Body of pancreas (tissue), 4 donors: ENCODE measurements at regions not wholly inside any gene's neighbourhood (a gene's known extent, or its start where the extent isn't known, plus 50 kb on each side); places are given as distances from the start of the nearest gene placed in this dataset.
A peak's percentile ranks its signal among the peaks of the same experiment; 100 is the strongest.
"Not testable (repeated sequence)": the region's sequence is repeated elsewhere in the genome, so short reads cannot be mapped to it uniquely, and the experiment has no call there.

ENCODE experiments used
- ATAC-seq: fragments of 150-250 bp; one replicate; pipeline ENCODE4 v1.9.1; 2016
- DNase-seq, 4 donors: peaks; one replicate each; pipeline ENCODE4 v3.0.0-alpha.2; 2019
- H3K27ac ChIP-seq, 4 donors: fragments of 200-600 bp; sonication (generic); 1 replicate in 3 of 4; 2 replicates in 1 of 4; pipeline versions ENCODE4 v1.5.1 to v1.6.1; 2016 to 2019; ENCODE audit warnings: mild to moderate bottlenecking in 1 of 4, mixed read lengths in 1 of 4, moderate library complexity in 1 of 4
- H3K27me3 ChIP-seq, 2 donors: fragments of 200-600 bp; sonication (generic); one replicate each; pipeline ENCODE4 v1.6.0; 2016; ENCODE audit warnings: mild to moderate bottlenecking in 1 of 2
- H3K36me3 ChIP-seq, 2 donors: fragments of 200-600 bp; sonication (generic); replicated peaks in 1 of 2; 2 replicates each; pipeline ENCODE4 v1.5.1; 2016; ENCODE audit warnings: low read depth in 2 of 2; ENCODE audit not compliant: insufficient read depth in 1 of 2
- H3K4me1 ChIP-seq: fragments of 200-600 bp; sonication (generic); one replicate; pipeline ENCODE4 v1.6.0; 2016
- H3K4me3 ChIP-seq, 2 donors: fragments of 200-600 bp; sonication (generic); 1 replicate in 1 of 2; 2 replicates in 1 of 2; pipeline ENCODE4 v1.5.1; 2016 to 2019
- H3K9me3 ChIP-seq, 3 donors: fragments of 200-600 bp; sonication (generic); 1 replicate in 2 of 3; 2 replicates in 1 of 3; pipeline ENCODE4 v1.5.1; 2016
- CTCF ChIP-seq, 7 experiments: fragments of 450-650 bp in 4 of 7; fragments of 200-600 bp in 3 of 7; sonication (generic) in 3 of 7; IDR thresholded peaks; one replicate each; pipeline ENCODE4 v1.5.1; 2016 to 2019; ENCODE audit warnings: antibody characterized with exemption in 7 of 7
- POLR2A ChIP-seq, 3 donors: fragments of 450-650 bp; IDR thresholded peaks; one replicate each; pipeline ENCODE4 v1.6.1; 2016; ENCODE audit warnings: antibody characterized with exemption in 3 of 3, mild to moderate bottlenecking in 2 of 3
- WGBS, 2 donors: methylation state at CpG; one replicate each; pipeline ENCODE4 v1.1.5; 2017; 5-methylcytosine and 5-hydroxymethylcytosine counted together
- intact Hi-C: fragments of 100-400 bp; cut with DNase I; formaldehyde crosslinking; loops from one replicate; pipeline ENCODE4 v1.15.1; 2023

DNA sequence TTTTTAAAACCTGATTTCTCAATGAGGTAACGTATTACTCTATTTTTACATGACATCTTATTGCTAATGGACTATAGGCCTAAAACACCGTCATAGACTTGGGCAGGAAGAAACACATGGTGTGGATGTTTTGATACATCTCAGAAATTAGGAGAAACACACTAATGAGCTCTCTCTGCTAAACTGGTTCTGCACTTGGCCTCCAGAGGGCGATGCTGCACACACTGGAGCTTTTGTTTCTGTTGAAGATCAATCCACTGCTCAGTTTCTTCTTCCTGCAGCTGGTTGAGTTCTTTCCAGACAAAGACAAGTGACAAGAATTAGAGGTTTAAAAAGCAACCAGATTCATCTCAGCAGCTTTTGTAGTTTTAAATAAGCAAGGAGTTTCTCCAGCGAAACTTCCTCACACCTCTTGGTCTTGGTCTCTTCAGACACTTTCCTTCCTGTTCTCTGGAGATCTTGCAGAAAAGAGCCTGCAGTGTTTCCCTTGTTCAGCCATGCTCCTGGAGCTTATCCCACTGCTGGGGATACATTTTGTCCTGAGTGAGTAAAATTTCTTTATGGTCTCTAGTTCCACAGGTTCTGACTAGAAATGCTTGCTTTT lies 178.5 kb upstream of the OR4E1 start:
- H3K4me3 ChIP-seq = no peak overlapping the region
- no peaks in the 10 kb centered on the region for H3K36me3 ChIP-seq
- WGBS, 2 donors = 12 to 15% methylated on average over 4 of the region's 4 CpGs
- intact Hi-C loops = no loop called here
- no peaks in the 10 kb centered on the region for H3K4me1 ChIP-seq
- no peak overlapping the region for H3K27ac ChIP-seq
- ATAC-seq (no peak), DNase-seq (peak; percentile 36 to 61 (median 42))
- TF ChIP-seq POLR2A (IDR thresholded peaks at IDR 0.05) (no peak), CTCF (IDR thresholded peaks at IDR 0.05) (peak; percentile 19 to 55 (median 44))
- no peaks in the 10 kb centered on the region for H3K27me3 ChIP-seq
- no peaks in the 10 kb centered on the region for H3K9me3 ChIP-seq

DNA sequence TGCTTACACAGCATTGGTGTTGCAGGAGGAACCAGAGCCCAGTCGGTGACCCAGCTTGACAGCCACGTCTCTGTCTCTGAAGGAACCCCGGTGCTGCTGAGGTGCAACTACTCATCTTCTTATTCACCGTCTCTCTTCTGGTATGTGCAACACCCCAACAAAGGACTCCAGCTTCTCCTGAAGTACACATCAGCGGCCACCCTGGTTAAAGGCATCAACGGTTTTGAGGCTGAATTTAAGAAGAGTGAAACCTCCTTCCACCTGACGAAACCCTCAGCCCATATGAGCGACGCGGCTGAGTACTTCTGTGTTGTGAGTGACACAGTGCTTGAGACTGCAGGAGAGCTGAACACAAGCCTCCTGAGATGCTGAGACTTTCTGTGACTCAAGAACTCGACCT lies 173.3 kb upstream of the OR4E1 start:
- intact Hi-C loops = not testable (repeated sequence)

DNA sequence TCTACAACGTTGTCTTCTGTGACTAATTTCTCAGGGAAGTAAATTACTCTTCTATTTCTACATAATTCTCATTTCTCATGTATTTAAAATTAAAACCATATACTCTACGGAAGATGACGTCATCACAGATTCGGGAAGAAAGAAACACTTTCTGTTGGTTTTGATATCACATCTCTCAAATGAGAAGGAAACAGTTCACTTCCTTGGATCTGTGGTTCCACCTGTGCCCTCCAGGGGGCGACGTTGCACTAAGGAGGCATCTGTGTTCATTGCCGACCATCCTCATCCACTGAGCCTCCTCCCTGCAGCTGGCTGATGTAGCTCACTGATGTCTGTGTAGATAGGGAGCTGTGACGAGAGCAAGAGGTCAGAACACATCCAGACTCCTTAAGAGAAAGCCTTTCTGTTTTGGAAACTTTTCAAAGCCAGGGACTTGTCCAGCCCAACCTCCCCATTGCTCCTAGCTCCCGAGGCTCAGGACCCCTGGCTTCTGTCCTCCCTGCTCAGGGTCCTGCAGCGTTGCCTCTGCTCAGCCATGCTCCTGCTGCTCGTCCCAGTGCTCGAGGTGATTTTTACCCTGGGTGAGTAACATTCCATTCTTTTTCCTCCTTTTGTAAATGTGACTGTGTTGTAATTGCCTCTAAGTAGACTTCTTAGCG lies 172.7 kb upstream of the OR4E1 start:
- DNase-seq = peak; percentile 7 to 38 (median 18)
- intact Hi-C loops = no loop called here
- no peaks in the 10 kb centered on the region for H3K27me3 ChIP-seq
- H3K9me3 ChIP-seq = no peaks in the 10 kb centered on the region
- WGBS, 2 donors = 19 to 22% methylated on average over 13 of the region's 13 CpGs
- no peak overlapping the region for H3K27ac ChIP-seq
- TF ChIP-seq CTCF (IDR thresholded peaks at IDR 0.05) (peak; percentile 8 to 37 (median 33)), POLR2A (IDR thresholded peaks at IDR 0.05) (no peak)
- H3K4me1 ChIP-seq = no peaks in the 10 kb centered on the region
- ATAC-seq = no peak
- no peaks in the 10 kb centered on the region for H3K36me3 ChIP-seq
- no peak overlapping the region for H3K4me3 ChIP-seq

More for the DNA sequence above, 173.3 kb upstream of the OR4E1 start:
- not testable (repeated sequence) for H3K4me3 ChIP-seq, H3K4me1 ChIP-seq, H3K36me3 ChIP-seq, DNase-seq, H3K27me3 ChIP-seq, H3K9me3 ChIP-seq, H3K27ac ChIP-seq, ATAC-seq
- WGBS, 2 donors = 42 to 51% methylated on average over 11 of the region's 11 CpGs

DNA sequence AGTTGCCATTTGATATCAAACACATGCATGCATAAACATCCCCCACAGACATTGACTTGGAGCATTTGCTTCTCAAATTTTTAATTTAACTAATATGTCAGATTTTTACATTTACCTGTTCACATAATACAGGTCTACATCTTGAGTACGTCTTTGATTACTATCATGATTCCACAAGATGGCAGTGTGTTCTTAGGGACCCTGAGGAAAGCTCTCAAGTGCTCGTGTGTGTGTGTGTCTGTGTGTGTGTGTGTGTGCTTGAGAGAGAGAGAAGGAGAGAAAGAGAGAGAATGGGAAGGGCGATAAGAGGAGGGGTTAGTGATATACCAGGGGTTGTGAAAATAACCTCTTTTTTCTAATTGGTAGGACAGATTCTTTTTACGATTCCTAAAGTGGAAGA lies 167.1 kb upstream of the OR4E1 start:
- intact Hi-C loops = no loop called here
- no peaks in the 10 kb centered on the region for H3K9me3 ChIP-seq
- no peaks in the 10 kb centered on the region for H3K36me3 ChIP-seq
- TF ChIP-seq POLR2A (IDR thresholded peaks at IDR 0.05) = no peak
- TF ChIP-seq CTCF (IDR thresholded peaks at IDR 0.05) = no peak
- no peak for DNase-seq
- ATAC-seq = no peak
- H3K4me3 ChIP-seq = no peak overlapping the region
- no peak overlapping the region for H3K27ac ChIP-seq
- no peaks in the 10 kb centered on the region for H3K4me1 ChIP-seq
- no peaks in the 10 kb centered on the region for H3K27me3 ChIP-seq
- 11 to 13% methylated on average over 4 of the region's 4 CpGs for WGBS, 2 donors

DNA sequence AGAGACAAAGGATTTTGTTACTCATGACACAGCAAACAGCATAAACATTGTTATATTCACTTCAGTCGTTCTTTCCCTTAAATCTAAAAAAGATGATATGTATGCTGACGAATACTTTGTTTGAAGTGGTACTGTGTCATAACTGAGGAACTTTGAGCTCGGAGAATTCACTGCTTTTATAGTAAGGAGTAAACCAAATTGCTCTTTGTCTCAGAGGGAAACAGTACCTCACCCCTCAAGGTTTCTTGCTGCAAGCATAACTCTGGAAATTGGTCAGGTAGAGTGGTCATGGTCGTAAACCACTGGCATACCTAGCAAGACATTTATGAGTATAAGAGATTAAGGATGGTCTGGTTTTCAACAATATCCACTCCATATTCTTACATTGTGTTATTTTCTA lies 160.2 kb upstream of the OR4E1 start:
- 39 to 44% methylated on average over 4 of the region's 4 CpGs for WGBS, 2 donors
- H3K27ac ChIP-seq = no peak overlapping the region
- H3K9me3 ChIP-seq = no peaks in the 10 kb centered on the region
- no peak overlapping the region for H3K4me3 ChIP-seq
- intact Hi-C loops = no loop called here
- no peaks in the 10 kb centered on the region for H3K4me1 ChIP-seq
- TF ChIP-seq POLR2A (IDR thresholded peaks at IDR 0.05) (no peak), CTCF (IDR thresholded peaks at IDR 0.05) (no peak)
- DNase-seq (no peak), ATAC-seq (no peak)
- H3K27me3 ChIP-seq = no peaks in the 10 kb centered on the region
- no peaks in the 10 kb centered on the region for H3K36me3 ChIP-seq
